ACHN (cell line): ENCODE measurements at regions not wholly inside any gene's neighbourhood (a gene's known extent, or its start where the extent isn't known, plus 50 kb on each side); places are given as distances from the start of the nearest gene placed in this dataset.

Source experiments
- DNase-seq: peaks from one replicate; pipeline ENCODE4 v3.0.0-alpha.2; 2015
- in situ Hi-C: cut with HindIII; loops from 2 replicates; pipeline ENCODE4 v1.10.0; 2017; ENCODE audit warnings: low sequenced_read_pairs, low pct_ligation_motif_present, low pct_unique_long_range_greater_than_20kb

DNA sequence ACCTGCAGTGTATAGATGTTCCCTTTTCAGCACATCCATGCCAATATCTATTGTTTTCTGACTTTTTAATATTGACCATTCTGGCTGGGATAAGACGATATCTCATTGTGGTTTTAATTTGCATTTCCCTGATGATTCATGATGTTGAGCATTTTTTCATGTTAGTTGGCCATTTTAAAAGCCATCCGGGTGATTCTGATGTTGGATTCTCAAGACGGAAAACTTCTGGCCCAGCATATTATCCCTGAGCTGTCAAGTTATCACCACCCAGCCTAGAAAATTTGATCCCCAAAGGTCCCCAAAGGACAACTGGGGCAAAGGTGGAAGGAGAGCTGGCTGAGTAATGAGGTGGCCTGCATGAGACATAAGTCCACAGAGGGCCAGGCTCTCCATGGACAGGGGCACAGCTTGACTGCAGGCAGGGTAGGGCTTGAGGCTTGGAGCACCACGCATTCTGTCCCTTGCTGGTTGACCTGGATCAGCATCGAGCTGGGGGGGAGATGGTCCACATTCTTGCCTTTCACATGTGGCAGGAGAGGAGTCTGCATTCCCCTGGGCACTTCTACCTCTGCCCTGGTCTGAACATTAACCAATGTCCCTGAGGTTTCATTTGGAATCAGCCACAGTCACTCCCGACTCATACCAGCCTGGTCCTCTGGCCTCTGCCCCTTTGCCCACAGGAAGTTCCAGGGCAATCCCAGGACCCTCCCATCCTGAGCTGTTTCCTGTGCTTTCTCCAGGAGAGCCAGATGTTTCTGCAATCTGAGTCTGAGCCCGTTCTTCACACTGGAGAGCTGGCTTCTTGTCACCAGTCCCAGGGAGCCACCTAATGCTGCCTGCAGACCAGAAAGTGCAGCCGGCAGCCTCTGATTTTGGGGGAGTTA is 69.2 kb downstream of the ISG20 start:
- in situ Hi-C loops = no loop called here
- no peak for DNase-seq

DNA sequence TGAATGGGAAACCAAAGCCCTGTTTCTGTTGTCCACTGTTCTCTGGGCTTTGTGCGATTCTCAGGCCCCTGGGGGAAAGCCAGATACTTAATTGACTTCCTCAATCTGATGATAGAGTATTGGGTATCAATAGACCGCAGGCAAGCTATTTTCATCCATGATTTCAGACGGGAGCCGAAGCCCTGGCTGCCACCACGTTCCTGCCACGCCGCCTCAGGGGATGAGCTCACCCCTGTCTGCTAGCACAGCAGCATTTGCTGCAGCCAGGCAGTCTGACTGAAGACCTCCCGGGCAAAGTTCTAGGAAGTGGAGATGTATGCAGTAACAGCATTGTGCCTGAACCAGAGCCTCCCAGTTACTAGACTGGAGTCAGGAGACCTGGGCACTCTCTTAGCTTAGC is 69.8 kb downstream of the ISG20 start:
- in situ Hi-C loops = no loop called here
- DNase-seq = no peak

DNA sequence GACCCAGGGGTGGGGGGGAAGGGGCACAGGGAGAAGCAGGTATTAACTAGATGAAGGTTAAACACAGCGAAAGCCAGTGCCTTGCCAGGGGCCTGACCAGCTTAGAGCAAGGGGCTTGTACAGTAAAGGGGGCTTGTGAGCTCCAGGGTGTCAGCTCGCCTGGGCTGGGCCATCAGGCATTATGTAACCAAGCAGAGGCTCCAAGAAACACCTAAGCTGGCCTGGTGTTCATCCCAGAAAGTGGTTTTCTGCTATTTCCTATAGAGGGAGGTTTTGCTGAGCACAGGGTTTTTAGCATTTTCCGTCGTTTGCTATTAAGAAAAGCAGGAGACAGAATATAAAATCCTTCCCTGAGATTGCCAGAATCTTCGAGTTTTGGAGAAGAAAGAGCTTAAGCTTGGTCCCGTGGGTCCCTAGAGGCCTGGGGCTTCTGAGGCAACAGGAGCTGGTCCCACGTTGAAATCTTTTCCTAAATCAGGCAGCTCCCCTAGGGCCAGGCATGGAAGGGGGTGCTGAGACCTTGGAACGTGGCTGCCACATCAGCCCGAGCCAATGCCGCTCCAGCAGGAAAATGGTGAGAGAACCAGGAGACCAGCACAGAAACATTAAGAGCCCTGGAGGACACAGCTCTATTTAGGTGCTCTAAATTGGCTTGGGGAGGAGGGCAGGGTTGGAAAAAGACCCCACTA is 71.4 kb downstream of the ISG20 start:
- DNase-seq = no peak
- in situ Hi-C loops = no loop called here

DNA sequence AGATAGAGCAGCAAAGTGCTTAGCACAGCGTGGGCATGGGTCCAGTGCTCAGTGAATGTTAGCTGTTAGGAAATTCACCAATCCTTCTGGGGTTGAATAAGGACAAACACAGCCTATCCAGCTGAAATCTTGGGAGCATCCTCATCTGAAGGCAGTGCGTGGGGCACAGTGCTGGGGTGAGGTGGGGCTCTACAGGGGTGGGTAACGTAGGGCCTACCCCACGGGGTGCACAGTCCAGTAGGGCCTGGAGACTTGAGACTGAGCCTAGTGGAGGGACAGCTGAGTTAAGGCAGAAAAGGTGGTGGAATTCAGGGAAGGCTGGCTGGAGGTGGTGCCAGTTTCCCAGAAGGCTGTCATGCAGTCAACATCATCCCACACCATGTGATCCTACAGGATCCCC is 73.0 kb downstream of the ISG20 start:
- DNase-seq = no peak
- in situ Hi-C loops = no loop called here

DNA sequence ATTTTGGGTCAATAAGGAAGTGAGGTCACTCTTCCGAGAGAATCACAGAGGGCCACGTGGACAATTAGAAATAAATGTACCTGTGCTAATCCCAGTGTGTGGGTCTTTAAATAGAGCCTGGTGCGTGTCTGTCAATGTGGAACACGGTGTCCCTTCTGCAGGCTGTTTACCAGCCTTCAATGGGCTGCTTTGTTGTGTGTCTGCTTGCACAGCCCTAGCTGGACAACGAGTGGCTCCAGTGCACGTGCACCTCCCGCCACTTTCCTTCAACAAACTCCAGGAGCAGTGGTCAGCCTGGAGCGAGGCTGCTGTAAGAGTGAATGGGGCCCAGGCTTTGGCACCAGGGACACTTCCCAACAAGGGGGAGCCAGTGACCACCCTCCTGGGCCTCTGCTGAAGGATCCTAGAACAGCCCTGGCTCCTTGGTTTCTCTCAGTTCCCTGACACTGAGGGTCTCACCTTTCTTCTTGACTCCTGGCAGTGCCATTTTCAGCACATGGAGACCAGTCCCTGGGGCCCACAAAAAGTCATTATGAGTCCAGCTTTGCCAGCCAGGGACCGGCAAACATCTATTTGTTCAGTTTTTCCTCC is 76.1 kb downstream of the ISG20 start:
- in situ Hi-C loops = no loop called here

DNA sequence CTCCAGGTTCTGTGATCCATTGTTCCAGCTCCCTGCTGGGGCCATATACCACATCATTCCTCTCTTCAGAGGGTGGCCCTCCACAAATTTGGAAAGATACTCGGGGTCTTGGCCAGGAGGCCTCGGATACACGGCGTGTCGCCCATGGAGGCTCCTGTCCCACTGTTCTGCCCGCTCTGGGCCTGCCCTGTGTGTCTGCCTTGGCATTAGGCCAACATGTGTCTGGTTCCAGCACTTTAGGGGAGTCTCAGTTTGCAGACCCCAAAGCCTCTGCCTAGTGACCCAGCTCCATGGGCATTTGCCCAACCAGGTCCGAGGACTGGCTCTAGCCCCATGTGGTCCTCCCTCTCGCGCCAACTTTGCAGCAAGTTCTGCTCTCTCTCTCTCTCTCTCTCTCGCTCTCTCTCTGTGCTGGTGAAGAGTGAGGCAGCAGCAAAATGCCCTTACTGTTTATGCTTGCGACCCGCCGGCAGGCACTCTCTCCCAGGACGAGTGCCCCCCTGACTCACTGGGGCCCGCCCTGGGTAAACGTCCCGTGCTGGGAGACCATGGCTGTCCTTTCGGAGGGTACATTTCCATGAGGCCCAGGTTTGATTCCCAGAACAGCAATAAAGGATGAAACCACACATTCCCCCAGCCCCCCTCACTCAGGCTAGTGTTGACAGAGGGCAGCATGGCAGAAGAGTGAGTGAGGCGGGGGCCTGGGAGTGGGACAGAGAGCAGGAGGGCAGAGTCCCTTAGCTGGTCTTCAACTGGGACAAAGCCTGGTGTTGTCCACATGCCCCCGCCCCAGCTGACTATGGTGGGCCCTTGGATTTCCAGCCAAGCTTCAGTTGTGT is 77.9 kb downstream of the ISG20 start:
- no peak for DNase-seq
- in situ Hi-C loops = no loop called here

More for the DNA sequence above, 76.1 kb downstream of the ISG20 start:
- no peak for DNase-seq

DNA sequence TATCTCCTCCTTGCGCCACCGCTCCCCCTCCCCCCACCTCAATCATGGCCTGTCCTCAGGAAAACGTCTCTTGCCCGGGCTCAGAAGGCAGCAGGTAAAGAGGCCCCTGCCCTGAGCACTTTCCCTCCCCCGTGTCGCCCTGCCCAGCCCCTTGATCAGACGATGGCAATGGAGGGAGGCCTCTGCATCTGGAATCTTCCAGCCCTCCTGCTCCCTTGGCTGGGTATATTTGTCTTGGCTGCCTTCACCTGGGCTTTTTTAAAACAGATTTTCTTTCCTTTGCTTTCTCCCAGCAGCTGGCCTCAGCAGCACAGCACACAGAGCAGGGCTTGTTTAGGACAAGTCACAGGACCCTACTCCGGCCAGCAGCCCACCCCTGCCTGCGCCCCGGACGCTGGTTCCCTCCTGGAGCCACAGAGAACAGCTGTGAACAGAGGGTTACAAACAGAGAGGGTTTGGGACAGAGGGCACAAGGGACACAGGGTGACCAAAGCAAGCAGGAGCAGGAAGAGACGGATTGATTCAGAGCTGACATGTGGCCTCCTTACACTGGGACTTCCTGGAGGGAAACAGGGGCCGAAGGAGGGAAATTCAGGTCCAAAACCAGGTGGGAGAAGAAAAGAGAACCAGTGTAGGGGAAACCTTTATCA is 78.7 kb downstream of the ISG20 start:
- in situ Hi-C loops = no loop called here
- no peak for DNase-seq

DNA sequence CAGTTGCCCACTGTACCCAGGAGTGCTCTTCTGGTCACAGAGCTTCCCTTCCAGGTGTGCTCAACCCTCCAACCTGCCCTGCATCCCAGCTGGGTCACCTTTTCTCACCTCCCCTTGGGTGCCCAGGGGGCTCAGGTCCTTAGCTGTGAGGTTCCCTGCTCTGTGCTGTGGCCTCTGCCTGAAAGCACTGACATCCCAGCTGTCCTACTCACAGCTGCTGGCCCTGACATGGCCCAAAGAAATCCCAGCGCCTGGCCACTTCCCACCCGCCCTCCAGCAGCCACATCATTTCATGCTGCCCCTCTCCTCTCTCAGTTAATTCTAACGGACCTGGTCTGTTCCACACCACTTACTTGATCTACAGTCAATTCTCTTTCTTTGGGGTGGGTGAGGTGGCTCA is 79.9 kb downstream of the ISG20 start:
- no peak for DNase-seq
- in situ Hi-C loops = no loop called here

DNA sequence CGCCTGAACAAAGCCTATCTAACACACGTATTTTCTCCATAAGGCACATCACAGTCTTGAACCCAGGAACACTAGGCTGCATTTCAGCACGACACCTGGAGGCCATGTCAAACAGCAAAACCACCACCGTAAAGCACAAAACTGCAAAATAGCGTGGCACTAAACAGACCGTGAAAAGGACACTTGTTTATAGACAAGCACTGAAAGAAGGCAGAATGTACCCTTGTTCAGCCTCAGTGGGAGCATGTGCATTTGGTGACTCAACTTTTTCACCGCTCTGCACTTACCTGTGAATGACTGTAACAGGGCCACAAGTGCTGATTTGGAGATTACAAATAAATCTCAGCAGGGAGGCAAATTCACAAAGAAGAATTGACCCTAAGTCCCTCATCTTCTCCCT is 80.8 kb downstream of the ISG20 start:
- DNase-seq = no peak
- in situ Hi-C loops = no loop called here

DNA sequence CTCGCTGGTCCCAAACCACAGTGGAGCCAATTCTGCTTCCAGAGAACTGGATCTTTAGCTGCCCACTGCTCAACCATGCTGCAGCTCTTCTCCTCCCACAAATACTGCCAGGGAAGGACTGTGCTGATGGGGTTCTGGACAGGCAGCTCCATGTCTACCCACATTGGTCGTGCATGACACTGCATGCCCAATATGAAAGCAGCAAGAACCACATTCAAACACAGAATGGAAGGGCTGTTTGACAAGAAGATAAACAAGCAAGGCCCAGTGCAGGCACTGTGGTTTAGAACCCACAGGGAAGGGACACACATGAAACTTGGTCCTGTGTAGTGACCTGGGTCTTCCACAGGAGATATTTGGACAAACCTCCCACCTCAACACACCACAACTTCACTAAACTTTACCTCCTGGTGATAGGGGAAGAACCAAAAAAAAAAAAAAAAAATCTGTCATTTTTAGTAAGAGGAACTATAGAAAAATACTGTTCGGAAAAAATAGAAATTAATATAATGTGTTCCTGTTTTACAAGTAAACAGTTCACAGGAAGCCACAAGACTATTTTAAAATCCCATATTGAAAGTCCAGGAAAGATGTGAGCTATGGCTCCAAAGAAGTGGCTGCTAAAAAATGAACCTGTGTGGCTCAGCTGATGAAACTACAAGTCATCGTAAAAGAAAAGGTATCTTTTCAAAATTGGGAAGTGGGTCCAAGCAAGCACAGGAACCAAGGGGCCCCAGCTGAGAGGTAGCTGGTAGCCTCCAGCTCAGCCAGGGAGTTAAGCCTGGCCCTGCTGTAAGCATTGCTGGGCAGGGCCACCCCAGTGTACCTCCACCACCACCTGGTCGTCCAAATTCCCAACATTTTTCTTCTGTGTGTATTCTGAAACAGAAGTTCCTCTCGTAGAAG is 77.7 kb upstream of the ACAN start:
- in situ Hi-C loops = no loop called here
- no peak for DNase-seq

DNA sequence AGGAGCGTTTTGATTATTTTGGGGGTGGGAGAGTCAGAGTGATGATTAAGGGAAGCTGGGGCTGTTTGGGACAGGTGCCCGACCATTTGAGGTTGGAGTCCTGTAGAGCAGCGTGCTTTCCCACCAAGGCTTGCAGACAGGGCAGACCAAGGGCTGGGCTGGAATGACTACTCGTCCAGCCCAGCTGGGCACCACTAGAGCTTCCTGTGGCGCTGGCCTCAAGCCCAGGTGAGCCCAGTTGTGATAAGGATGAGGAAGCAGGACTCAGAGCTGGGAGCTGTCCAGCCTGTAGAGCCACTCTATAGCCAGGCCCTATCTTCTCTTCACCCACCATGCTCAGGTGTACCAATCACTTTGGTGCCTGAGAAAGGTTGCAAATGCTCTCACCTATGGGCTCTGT is 75.8 kb upstream of the ACAN start:
- DNase-seq = no peak
- in situ Hi-C loops = no loop called here

DNA sequence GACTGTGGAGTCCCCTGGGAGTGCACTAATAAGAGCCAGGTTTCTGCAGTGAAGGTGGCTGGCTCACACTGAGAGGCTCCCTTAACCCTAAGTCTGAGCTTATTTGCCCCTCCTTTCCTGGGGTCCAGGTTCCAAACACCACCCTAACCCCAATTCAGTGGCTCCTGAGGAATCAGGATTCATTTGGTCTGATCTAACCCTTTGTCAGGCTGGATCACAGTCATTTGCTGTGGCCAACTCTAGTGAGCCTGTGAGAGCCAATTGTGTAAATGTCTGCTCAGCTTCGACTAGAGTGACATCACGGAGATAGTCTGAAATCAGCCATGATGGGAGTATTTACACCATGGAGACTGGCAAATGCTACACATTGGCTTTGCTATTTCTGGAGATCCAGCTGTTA is 73.7 kb upstream of the ACAN start:
- in situ Hi-C loops = no loop called here

DNA sequence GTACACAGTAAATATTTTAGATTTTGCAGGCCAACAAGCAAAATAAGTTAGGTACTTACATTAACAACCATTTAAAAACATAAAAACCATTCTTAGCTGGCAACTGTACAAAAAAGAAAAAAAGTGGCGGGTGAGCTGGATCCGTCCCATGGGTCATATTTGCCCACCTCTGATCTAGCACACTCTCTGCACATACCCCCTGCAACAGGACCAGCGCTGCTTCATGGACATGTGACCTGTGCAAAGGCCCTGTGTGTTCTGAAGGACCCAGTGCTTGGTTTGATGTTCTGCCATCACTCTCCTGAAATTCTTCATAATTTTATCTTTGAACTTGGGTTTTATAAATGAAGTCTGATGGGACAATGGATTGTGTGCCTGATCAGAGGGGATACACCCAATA is 72.5 kb upstream of the ACAN start:
- in situ Hi-C loops = no loop called here
- DNase-seq = no peak

More for the DNA sequence above, 73.7 kb upstream of the ACAN start:
- DNase-seq = no peak

DNA sequence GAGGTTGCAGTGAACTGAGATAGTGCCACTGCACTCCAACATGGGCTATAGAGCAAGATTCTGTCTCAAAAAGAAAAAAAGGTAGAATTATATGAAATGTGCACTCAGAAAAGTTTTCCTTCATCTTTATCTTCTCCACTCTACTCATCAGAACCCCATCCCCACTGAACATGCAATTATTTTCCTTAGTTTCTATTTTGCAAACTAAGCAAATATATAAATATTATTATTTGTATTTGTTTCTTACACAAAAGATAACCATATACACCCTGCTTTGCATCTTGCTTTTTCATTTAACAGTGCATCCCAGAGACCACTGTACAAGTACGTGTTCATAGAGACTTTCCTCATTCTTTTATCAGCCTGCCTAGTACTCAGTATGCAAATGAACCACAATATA is 68.0 kb upstream of the ACAN start:
- in situ Hi-C loops = no loop called here
- no peak for DNase-seq

DNA sequence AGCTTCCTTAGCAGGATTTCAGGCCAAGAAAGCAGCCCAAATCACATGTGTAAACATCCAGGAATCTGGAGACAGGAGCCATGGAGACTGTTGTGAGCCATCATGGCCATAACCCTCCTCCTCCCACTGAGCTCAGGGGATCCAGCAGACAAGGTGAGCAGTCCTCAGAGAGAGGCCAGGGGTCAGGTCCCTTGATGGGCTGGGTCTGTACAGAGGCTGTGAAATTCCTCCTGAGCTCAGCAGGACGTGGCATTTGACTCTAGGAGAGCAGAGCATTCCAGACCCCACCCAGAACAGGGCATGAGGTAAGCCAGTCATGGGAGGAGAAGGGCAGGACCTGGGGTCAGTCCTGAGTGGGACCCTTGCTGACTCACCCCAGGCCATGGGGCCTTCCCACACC is 67.0 kb upstream of the ACAN start:
- in situ Hi-C loops = no loop called here
- no peak for DNase-seq

DNA sequence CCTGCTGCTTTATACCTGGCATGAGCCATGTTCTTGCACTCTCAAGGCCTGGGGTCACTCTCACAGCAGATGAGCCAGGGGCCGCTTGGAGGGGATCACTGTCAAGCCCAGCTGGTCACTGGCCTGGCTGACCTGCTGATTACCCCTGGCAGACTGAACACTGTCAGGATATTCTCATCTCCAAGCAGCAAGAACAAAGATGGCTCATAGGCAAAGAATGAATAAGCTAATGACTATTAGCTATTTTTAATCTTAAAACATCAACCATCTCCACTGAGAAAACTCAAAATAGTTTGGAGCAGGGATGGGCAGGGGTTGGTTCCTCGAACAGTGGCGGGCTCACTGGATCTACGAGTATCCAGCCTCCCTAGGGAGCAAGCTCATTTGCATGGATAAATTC is 64.4 kb upstream of the ACAN start:
- no peak for DNase-seq
- in situ Hi-C loops = no loop called here

DNA sequence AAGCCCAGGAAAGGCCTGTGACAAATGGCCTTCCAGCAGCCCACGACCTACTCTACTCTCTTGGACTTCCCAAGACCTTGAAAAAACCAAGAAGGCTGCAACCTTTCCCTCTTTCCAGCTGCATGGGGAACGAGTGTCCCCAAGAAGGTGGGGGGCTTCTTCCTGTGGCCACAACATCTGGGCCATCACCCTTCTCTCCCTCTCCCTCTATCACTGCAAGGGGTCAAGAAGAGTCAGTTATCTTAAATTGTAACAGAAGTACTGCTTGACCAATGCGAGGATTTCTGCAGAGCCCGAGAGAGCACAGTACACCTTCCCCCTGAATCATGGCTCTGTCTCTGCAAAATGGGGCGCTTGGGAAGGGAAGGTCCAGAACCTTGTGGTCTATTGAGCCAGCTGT is 63.7 kb upstream of the ACAN start:
- DNase-seq = no peak
- in situ Hi-C loops = no loop called here

DNA sequence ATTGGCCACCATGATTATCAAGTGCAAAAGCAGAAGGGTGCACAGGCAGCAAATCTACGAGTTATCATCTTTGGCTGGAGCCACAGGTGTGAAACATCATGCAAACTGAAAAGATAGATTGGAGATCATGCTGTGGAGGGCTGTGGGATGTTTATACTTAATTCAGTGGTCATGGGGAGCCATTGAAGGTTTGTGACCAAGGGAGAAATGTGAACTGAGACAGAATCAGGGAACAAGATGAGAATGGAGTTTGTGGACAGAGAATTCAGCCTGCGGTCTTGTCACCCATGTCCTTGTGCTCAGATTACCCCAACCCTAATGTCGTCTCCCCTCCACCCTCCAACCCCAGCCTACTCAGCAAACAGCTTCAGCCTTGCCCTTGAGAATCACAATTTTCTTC is 62.9 kb upstream of the ACAN start:
- no peak for DNase-seq
- in situ Hi-C loops = no loop called here
